Vagina (tissue), 2 donors: ENCODE measurements at regions not wholly inside any gene's neighbourhood (a gene's known extent, or its start where the extent isn't known, plus 50 kb on each side); places are given as distances from the start of the nearest gene placed in this dataset.

Experiments
- CTCF ChIP-seq, 3 experiments: fragments of 450-650 bp in 2 of 3; fragments of 200-600 bp in 1 of 3; sonication (generic) in 1 of 3; IDR thresholded peaks; one replicate each; pipeline ENCODE4 v1.5.1; 2017 to 2019; ENCODE audit warnings: antibody characterized with exemption in 3 of 3, mild to moderate bottlenecking in 2 of 3, moderate library complexity in 2 of 3
- POLR2A ChIP-seq, 2 donors: fragments of 450-650 bp; IDR thresholded peaks; one replicate each; pipeline ENCODE4 v1.6.1; 2017; ENCODE audit warnings: antibody characterized with exemption in 2 of 2, mild to moderate bottlenecking in 2 of 2, moderate library complexity in 2 of 2
- POLR2AphosphoS5 ChIP-seq, 2 donors: sonication (generic); formaldehyde crosslinking; IDR thresholded peaks; one replicate each; pipeline ENCODE4 v1.9.0; 2017; ENCODE audit warnings: antibody characterized with exemption in 2 of 2, mild to moderate bottlenecking in 2 of 2, low read depth in 1 of 2; ENCODE audit not compliant: insufficient read depth in 1 of 2

DNA sequence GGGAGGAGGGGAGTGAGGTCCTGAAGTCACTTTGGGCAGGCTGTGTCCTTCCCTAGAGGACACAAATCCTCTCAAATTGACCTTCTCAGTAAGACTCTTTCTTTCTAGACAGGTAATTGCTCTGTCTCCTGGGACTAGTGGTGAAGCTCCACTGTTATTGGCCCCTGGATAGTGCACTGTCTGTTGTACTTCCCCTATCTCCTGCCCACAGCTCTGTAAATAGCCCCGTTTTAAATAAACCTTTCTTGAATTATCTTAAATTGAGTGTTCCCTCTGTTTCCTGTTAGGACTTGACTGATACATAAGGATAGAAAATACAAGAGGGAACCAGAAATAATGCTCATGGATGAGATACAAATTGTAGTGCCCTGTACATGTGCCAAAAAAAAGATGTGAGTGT, 229.5 kb upstream of the USP24 start:
- TF ChIP-seq CTCF (IDR thresholded peaks at IDR 0.05) (no peak), POLR2AphosphoS5 (IDR thresholded peaks at IDR 0.05; ENCODE audit: insufficient read depth in 1 of 2, low read depth in 1 of 2) (no peak), POLR2A (IDR thresholded peaks at IDR 0.05) (no peak)
